DND-41 (cell line): ENCODE measurements at regions not wholly inside any gene's neighbourhood (a gene's known extent, or its start where the extent isn't known, plus 50 kb on each side); places are given as distances from the start of the nearest gene placed in this dataset.

Experiments
- ATAC-seq: fragments of 200-7000 bp; cut with Tn5 transposase; 3 replicates; pipeline ENCODE4 v1.9.1; 2021; ENCODE audit warnings: low read depth; ENCODE audit not compliant: insufficient read depth
- DNase-seq: peaks from one replicate; pipeline ENCODE4 v3.0.0-alpha.2; 2020
- H2AFZ ChIP-seq: 2 replicates; pipeline ENCODE4 v1.6.0; 2012; ENCODE audit warnings: low read depth, low read length
- H3K27ac ChIP-seq: 2 replicates; pipeline ENCODE4 v1.5.1; 2012; ENCODE audit warnings: low read length, inconsistent platforms
- H3K27me3 ChIP-seq: fragments of 200-600 bp; sonication (generic); 2 replicates; pipeline ENCODE4 v1.6.0; 2012; ENCODE audit warnings: low read length, mild to moderate bottlenecking, inconsistent platforms; ENCODE audit not compliant: insufficient read depth, poor library complexity
- H3K36me3 ChIP-seq: 2 replicates; pipeline ENCODE4 v1.5.1; 2012; ENCODE audit warnings: low read length, inconsistent platforms; ENCODE audit not compliant: insufficient read depth
- H3K4me1 ChIP-seq: 2 replicates; pipeline ENCODE4 v1.5.1; 2012; ENCODE audit warnings: mild to moderate bottlenecking, low read length; ENCODE audit not compliant: insufficient read depth
- H3K4me2 ChIP-seq: 2 replicates; pipeline ENCODE4 v1.6.0; 2012; ENCODE audit warnings: mild to moderate bottlenecking, moderate library complexity, low read length, inconsistent platforms; ENCODE audit not compliant: insufficient read depth
- H3K4me3 ChIP-seq, 2 experiments: fragments of 200-600 bp in 1 of 2; shearing (Covaris generic) in 1 of 2; 2 replicates each; pipeline ENCODE4 v1.5.1; 2012 to 2016; ENCODE audit warnings: inconsistent platforms in 2 of 2, low read length in 2 of 2, mild to moderate bottlenecking in 2 of 2, low read depth in 1 of 2, moderate library complexity in 1 of 2
- H3K79me2 ChIP-seq: 2 replicates; pipeline ENCODE4 v1.6.0; 2012; ENCODE audit warnings: low read length, inconsistent platforms; ENCODE audit not compliant: insufficient read depth
- H3K9ac ChIP-seq: 2 replicates; pipeline ENCODE4 v1.6.0; 2012; ENCODE audit warnings: low read depth, mild to moderate bottlenecking, inconsistent platforms, low read length, moderate library complexity
- H3K9me3 ChIP-seq: 2 replicates; pipeline ENCODE4 v1.5.1; 2012; ENCODE audit warnings: low read length, moderate library complexity, mild to moderate bottlenecking, inconsistent platforms; ENCODE audit not compliant: insufficient read depth, severe bottlenecking
- H4K20me1 ChIP-seq: 2 replicates; pipeline ENCODE4 v1.6.0; 2012; ENCODE audit warnings: low read length; ENCODE audit not compliant: insufficient read depth
- CTCF ChIP-seq: IDR thresholded peaks from 2 replicates; pipeline ENCODE4 v1.5.1; 2012; ENCODE audit warnings: borderline replicate concordance, low read length, moderate library complexity, mild to moderate bottlenecking; ENCODE audit not compliant: poor library complexity, severe bottlenecking; ENCODE audit errors: extremely low read depth
- EZH2 ChIP-seq: IDR thresholded peaks from 3 replicates; pipeline ENCODE4 v1.6.1; 2012; ENCODE audit warnings: borderline replicate concordance, low read depth, mild to moderate bottlenecking, moderate library complexity, low read length, inconsistent platforms; ENCODE audit not compliant: severe bottlenecking

- Histone ChIP-seq H3K27ac (no peak overlapping the region), H4K20me1 (no peaks in the 10 kb centered on the region), H3K36me3 (no peaks in the 10 kb centered on the region), H3K9me3 (no peaks in the 10 kb centered on the region), H3K4me3 (no peak overlapping the region), H3K9ac (no peak overlapping the region), H2AFZ (no peak overlapping the region), H3K4me1 (no peaks in the 10 kb centered on the region), H3K4me2 (no peak overlapping the region), H3K27me3 (no peaks in the 10 kb centered on the region), H3K79me2 (no peaks in the 10 kb centered on the region)
- no peak for DNase-seq
- no peak for ATAC-seq
- TF ChIP-seq CTCF = no peak
- no peak for TF ChIP-seq EZH2
Observed at GRCh38 chr16:55082591-55082976, 151.9 kb downstream of the IRX5 start.

- H3K4me1 ChIP-seq = no peaks in the 10 kb centered on the region
- H3K4me2 ChIP-seq = no peak overlapping the region
- H3K36me3 ChIP-seq = no peaks in the 10 kb centered on the region
- no peak overlapping the region for H2AFZ ChIP-seq
- TF ChIP-seq CTCF = no peak
- no peak for TF ChIP-seq EZH2
- no peak overlapping the region for H3K9ac ChIP-seq
- no peak overlapping the region for H3K27ac ChIP-seq
- no peak for DNase-seq
- no peaks in the 10 kb centered on the region for H3K79me2 ChIP-seq
- H4K20me1 ChIP-seq = no peaks in the 10 kb centered on the region
- no peak overlapping the region for H3K4me3 ChIP-seq
- no peak for ATAC-seq
- no peaks in the 10 kb centered on the region for H3K27me3 ChIP-seq
- no peaks in the 10 kb centered on the region for H3K9me3 ChIP-seq
Observed at GRCh38 chr16:55083052-55083451, 152.4 kb downstream of the IRX5 start.

GRCh38 chr16:55088098-55088497 lies 157.4 kb downstream of the IRX5 start:
- no peak overlapping the region for H3K27ac ChIP-seq
- H3K27me3 ChIP-seq = no peaks in the 10 kb centered on the region
- DNase-seq (no peak), ATAC-seq (no peak)
- no peak overlapping the region for H2AFZ ChIP-seq
- TF ChIP-seq EZH2 (no peak), CTCF (no peak)
- no peak overlapping the region for H3K9ac ChIP-seq
- H4K20me1 ChIP-seq = no peaks in the 10 kb centered on the region
- H3K9me3 ChIP-seq = no peaks in the 10 kb centered on the region
- H3K36me3 ChIP-seq = no peaks in the 10 kb centered on the region
- H3K4me2 ChIP-seq = no peak overlapping the region
- H3K4me1 ChIP-seq = no peaks in the 10 kb centered on the region
- no peak overlapping the region for H3K4me3 ChIP-seq
- no peaks in the 10 kb centered on the region for H3K79me2 ChIP-seq

GRCh38 chr16:55089600-55089999 lies 158.9 kb downstream of the IRX5 start:
- Histone ChIP-seq H3K4me1 (no peaks in the 10 kb centered on the region), H3K36me3 (no peaks in the 10 kb centered on the region), H3K4me3 (no peak overlapping the region), H3K4me2 (no peak overlapping the region), H2AFZ (no peak overlapping the region), H3K27me3 (no peaks in the 10 kb centered on the region), H4K20me1 (no peaks in the 10 kb centered on the region), H3K27ac (no peak overlapping the region), H3K9ac (no peak overlapping the region), H3K9me3 (no peaks in the 10 kb centered on the region), H3K79me2 (no peaks in the 10 kb centered on the region)
- DNase-seq (no peak), ATAC-seq (no peak)
- TF ChIP-seq EZH2 (no peak), CTCF (no peak)
